Astrocyte of the spinal cord (primary cell): ENCODE measurements at regions not wholly inside any gene's neighbourhood (a gene's known extent, or its start where the extent isn't known, plus 50 kb on each side); places are given as distances from the start of the nearest gene placed in this dataset.

Experiments
- DNase-seq: peaks from one replicate; pipeline ENCODE4 v3.0.0; 2011; ENCODE audit warnings: low read depth, low spot score
- H3K4me3 ChIP-seq: 2 replicates; pipeline ENCODE4 v1.5.1; 2011; ENCODE audit warnings: low read depth, mild to moderate bottlenecking, low read length, moderate library complexity
- in situ Hi-C: cut with HindIII; loops from 2 replicates; pipeline ENCODE4 v1.10.0; 2017; ENCODE audit warnings: low sequenced_read_pairs
- TF ChIP-seq, protein P1 (sequence below): IDR thresholded peaks from 2 replicates; pipeline ENCODE4 v1.5.1; 2012; ENCODE audit warnings: low read depth, mild to moderate bottlenecking, low read length, inconsistent platforms

GRCh38 chr5:175591293-175591692 lies 66.6 kb upstream of the HRH2 start:
- no peak for DNase-seq
- no peak overlapping the region for H3K4me3 ChIP-seq
- TF ChIP-seq, protein P1, sequence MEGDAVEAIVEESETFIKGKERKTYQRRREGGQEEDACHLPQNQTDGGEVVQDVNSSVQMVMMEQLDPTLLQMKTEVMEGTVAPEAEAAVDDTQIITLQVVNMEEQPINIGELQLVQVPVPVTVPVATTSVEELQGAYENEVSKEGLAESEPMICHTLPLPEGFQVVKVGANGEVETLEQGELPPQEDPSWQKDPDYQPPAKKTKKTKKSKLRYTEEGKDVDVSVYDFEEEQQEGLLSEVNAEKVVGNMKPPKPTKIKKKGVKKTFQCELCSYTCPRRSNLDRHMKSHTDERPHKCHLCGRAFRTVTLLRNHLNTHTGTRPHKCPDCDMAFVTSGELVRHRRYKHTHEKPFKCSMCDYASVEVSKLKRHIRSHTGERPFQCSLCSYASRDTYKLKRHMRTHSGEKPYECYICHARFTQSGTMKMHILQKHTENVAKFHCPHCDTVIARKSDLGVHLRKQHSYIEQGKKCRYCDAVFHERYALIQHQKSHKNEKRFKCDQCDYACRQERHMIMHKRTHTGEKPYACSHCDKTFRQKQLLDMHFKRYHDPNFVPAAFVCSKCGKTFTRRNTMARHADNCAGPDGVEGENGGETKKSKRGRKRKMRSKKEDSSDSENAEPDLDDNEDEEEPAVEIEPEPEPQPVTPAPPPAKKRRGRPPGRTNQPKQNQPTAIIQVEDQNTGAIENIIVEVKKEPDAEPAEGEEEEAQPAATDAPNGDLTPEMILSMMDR, result no peak
- in situ Hi-C loops, result no loop called here

GRCh38 chr5:175593794-175594193 lies 64.1 kb upstream of the HRH2 start:
- in situ Hi-C loops, result no loop called here
- DNase-seq, result no peak
- TF ChIP-seq, protein P1, result no peak

DNA sequence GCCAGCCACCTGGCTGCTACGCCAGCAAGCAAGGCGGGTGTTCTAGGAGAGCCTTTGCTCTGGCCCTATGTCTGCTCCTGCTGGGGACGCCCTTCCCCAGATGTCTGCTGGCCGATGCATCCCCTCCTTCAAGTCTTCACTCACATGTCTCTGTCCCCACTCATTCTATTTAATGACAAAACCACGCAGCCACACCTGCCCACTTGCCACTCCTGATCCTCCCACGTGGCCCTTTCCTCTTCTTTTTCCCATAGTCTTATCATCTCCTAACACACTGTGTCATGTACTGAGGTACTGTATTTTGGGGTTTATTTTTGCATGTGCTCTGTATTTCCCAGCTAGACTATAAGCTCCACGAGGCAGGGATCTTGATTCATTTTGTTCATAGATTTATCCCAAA lies 62.0 kb upstream of the HRH2 start:
- in situ Hi-C loops, result no loop called here
- no peak overlapping the region for H3K4me3 ChIP-seq
- DNase-seq, result no peak
- TF ChIP-seq, protein P1, result no peak

More at GRCh38 chr5:175593794-175594193, 64.1 kb upstream of the HRH2 start:
- no peak overlapping the region for H3K4me3 ChIP-seq

- DNase-seq, result no peak
- TF ChIP-seq, protein P1, result no peak
- in situ Hi-C loops, result no loop called here
- H3K4me3 ChIP-seq, result no peak overlapping the region
These were observed 61.1 kb upstream of the HRH2 start for GRCh38 chr5:175596761-175597189.

DNA sequence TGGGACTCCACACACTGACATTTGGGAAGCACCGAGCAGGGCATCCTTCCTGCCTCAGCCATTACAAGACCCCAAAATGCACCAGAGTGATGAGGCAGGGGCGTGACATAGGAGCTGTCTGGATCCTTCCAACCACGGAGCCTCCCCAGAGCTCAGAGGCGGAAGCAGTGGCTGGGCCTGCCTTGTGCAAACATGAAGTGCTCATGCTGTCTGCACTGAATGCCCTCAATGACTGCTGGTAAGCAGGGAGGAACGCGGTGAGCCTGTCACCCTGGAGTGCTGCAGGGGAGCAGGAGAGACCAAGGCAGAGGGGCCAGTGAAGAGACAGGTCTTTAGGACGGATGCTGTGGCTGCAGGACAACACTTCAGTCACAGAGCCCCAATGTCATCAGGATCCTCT lies 60.2 kb upstream of the HRH2 start:
- no peak for DNase-seq
- TF ChIP-seq, protein P1, result no peak
- in situ Hi-C loops, result no loop called here

GRCh38 chr5:175598774-175599173 lies 59.1 kb upstream of the HRH2 start:
- in situ Hi-C loops, result no loop called here
- no peak overlapping the region for H3K4me3 ChIP-seq
- TF ChIP-seq, protein P1, result no peak
- no peak for DNase-seq

More for the DNA sequence above, 60.2 kb upstream of the HRH2 start:
- H3K4me3 ChIP-seq, result no peak overlapping the region

DNA sequence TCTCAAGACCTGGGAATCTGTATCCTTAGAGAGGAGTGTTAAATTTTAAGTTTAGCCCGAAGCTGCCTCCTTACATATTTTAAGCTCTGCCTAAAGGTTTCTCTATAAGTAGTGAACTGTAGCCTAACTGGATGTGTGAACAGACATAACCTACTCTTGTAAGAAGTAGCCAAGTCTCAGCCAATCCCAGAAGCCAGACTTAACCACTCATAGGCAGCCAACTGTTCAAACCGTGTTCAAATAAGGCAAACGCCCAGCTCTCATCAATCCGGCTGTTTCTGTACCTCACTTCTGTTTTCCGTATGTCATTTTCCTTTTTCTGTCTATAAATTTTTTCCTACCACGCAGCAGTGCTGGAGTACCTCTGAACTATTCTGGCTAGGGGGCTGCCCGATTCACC lies 58.7 kb upstream of the HRH2 start:
- no peak overlapping the region for H3K4me3 ChIP-seq
- TF ChIP-seq, protein P1, result no peak
- in situ Hi-C loops, result no loop called here
- no peak for DNase-seq
